Ramos (cell line): ENCODE measurements at regions not wholly inside any gene's neighbourhood (a gene's known extent, or its start where the extent isn't known, plus 50 kb on each side); places are given as distances from the start of the nearest gene placed in this dataset.

Source experiments
- in situ Hi-C: fragments of 300-500 bp; cut with MboI; formaldehyde crosslinking; loops from one replicate; pipeline ENCODE4 v1.14.3; 2022; ENCODE audit warnings: low sequenced_read_pairs; ENCODE audit not compliant: unreplicated experiment

DNA sequence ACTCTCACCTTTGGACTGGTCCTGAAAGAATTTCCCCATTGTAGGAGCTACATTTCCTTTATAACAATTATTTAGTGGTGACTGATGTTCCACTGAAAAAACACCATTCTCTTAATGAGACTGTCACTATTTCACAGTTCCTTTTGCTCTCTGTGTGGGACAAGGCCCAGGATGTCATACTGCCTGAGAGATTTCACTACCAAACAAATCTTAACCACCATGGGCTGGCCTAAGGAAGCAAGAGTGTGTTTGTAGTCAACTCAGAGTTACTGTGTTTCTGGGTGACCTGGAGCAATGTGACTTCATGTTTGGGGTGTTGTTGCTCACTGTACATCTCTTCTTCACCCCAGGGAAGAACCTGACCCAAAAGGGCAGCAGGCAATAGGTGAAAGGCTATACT, 50.1 kb upstream of the ZNF608 start:
- in situ Hi-C loops: no loop called here

GRCh38 chr5:124797665-124798087, 51.2 kb upstream of the ZNF608 start:
- in situ Hi-C loops: no loop called here

DNA sequence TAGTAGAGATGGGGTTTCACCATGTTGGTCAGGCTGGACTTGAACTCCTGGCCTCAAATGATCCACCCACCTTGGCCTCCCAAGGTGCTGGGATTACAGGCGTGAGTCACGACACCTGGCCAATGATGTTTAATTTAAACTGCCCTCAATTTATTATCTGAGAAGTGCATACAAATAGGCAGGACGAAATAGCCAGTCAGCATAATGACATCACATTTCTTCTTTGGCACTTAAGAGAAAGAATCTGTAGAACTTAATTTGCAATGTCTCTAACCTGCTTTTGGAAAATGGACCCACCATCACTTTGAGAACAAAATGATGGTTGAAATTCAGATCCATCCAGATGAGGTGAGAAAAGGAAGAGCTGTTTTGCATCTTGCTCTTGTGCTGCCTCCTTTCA, 52.5 kb upstream of the ZNF608 start:
- in situ Hi-C loops: no loop called here

DNA sequence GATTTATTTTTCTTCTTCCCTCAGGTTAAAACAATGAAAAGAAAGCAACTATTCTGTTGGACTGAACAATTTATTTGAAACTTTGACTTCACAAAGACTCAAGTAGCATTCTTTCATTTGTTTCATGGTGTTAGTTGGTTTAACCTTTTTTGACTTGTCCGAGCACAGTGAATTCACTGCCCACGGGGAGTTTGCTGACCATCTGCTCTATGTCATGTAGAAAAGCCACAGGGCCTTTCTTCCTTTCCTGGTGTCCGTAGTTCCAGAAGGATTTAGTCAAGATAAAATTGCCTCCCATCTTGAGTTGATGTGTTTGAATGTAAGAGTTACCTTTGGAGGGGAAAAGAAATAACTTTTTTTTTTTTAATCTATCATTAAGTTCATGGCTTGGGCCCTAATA, 55.1 kb upstream of the ZNF608 start:
- in situ Hi-C loops: no loop called here

GRCh38 chr5:124803617-124804323, 57.3 kb upstream of the ZNF608 start:
- in situ Hi-C loops: no loop called here

DNA sequence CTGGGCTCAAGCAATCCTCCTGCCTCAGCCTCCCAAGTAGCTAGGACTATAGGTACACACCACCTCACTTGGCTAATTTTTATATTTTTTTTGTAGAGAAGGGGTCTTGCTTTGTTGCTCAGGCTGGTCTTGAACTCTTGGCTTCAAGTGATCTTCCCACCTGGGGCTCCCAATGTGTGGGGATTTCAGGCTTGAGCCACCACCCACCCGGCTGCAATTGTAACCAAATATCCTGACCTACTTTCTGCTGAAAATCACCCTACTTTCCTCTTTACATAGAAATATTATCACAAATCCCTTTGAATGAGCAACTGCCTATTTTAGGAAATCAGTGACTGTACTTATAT, 59.6 kb upstream of the ZNF608 start:
- in situ Hi-C loops: no loop called here

GRCh38 chr5:124806373-124807077, 60.1 kb upstream of the ZNF608 start:
- in situ Hi-C loops: no loop called here

DNA sequence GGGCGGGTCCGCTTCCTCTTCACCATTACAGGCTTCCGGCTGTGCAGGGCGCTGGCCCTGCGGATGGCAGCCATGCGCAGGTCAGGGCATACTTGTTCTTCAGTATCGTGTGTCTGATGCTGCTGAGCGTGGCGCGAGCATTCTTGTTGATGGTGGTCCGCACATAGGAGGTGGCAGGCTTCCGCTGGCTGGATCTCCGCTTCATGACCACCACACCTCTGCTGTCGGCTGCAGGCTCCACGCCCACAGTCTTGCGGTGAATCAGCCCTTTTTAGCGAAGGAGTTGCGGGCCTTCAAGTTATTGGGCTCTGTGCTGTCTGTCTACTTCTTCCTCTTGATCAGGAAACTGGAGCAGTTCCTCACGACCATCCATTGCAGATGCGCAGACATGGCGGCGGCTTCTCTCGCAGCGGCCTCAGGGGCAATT, 62.4 kb upstream of the ZNF608 start:
- in situ Hi-C loops: no loop called here

GRCh38 chr5:124810396-124811006, 64.1 kb upstream of the ZNF608 start:
- in situ Hi-C loops: no loop called here

- in situ Hi-C loops: no loop called here
Observed at GRCh38 chr5:124812771-124813358, 66.4 kb upstream of the ZNF608 start.

DNA sequence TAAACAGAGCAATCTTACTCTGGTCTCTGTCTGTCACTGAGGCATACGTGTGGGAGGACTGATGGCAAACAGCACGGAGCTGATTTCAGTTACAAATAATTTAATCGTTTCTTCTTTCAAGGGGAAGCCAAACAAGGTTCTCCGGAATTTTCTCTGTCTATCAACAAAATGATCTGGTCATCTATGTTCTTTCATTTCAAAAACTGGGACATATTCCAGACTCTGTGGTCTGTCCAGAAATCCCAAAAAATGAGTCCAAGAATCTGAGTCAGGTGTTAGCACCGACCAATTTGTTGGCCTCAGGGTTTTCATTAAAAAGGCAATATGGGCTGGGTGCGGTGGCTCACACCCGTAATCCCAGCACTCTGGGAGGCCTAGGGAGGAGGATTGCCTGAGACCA, 69.9 kb upstream of the ZNF608 start:
- in situ Hi-C loops: no loop called here

GRCh38 chr5:124819201-124819600, 72.8 kb upstream of the ZNF608 start:
- in situ Hi-C loops: no loop called here

DNA sequence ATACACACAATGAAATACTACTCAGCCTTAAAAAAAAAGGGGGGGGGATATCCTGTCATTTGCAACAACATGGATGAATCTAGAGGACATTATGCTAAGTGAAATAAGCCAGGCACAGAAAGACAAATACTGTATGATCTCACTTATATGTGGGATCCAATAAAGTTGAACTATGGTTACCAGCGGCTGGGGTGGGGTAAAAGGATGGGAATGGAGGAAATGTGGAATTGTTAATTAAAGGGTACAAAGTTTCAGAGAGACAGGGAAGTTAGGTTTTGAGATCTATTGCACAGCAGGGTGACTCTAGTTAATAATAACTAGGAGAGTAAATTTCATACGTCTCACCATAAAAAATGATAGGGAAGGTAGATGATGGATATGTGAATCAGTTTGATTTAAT, 76.2 kb upstream of the ZNF608 start:
- in situ Hi-C loops: no loop called here

DNA sequence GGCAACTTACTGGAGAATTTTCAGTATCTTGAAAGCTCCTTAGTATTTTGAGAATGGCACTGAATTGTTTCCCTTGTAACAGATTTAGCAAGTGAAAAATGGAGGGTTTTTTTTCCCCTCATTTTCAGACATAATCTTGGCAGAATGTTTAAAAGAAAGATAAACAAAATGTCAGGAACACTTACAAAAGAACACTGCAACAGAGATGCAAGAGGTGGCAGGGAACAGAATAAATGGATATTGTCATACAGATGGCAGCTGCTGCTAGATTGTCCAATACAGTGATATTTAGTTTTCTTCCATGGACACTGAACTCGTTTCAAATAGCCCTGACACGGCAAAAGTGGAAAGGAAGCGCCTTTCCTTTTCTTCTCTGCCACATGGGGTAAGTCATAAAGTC, 76.9 kb upstream of the ZNF608 start:
- in situ Hi-C loops: no loop called here

- in situ Hi-C loops: no loop called here
Observed at GRCh38 chr5:124824637-124825158, 78.3 kb upstream of the ZNF608 start.

DNA sequence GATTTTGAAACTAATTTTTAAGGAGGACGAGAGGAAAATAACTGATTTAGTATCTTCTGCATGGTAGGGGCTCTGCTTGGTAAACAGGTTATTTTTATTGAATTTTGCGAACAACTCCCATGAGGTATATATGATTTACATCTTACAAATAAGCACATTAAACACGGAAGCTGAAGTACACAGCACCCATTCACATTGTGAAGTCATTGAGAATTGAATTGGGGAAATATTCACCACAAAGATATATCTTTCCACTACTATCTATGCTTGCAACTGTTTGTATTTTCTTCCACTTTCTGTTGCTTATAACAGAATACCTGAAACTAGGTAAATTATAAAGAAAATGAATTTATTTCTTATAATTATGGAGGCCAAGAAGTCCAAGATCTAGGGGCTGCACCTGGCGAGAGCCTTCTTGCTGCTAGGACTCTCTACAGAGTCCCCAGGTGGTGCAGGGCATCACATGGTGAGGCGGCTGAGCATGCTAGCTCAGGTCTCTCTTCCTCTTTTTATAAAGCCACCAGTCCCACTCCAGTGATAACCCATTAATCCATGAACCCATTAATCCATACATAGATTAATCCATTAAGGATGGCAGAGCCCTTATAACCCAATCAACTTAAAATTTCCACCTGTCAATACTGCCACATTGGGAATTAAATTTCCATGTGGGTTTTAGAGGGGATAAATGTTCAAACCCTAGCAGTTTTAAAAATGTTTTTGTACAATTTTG, 79.0 kb upstream of the ZNF608 start:
- in situ Hi-C loops: no loop called here

DNA sequence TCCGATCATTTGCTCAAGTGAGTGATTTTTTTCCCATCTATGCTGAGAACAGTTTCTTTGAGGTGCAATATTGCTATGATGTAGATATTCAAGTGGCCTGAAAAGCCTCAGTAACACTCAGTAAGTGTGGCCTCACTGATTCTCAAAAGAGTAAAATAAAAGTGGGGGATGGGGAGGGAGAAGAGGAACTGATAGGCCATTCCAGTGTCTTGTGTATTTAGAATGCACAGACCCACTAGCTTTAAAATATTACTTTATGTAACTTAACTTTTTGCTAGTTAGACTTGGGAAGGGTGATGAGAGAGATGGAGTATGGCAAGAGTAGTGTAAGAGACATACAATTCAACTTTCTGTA, 79.5 kb upstream of the ZNF608 start:
- in situ Hi-C loops: no loop called here

- in situ Hi-C loops: no loop called here
Observed at GRCh38 chr5:124828731-124829234, 82.3 kb upstream of the ZNF608 start.

GRCh38 chr5:124831687-124832240, 85.3 kb upstream of the ZNF608 start:
- in situ Hi-C loops: no loop called here

GRCh38 chr5:124832510-124832909, 86.1 kb upstream of the ZNF608 start:
- in situ Hi-C loops: no loop called here
